Endodermal cell (in vitro differentiated cells): ENCODE measurements at regions not wholly inside any gene's neighbourhood (a gene's known extent, or its start where the extent isn't known, plus 50 kb on each side); places are given as distances from the start of the nearest gene placed in this dataset.

Experiments
- DNase-seq: peaks from one replicate; pipeline ENCODE4 v3.0.0-alpha.2; 2017
- H3K27ac ChIP-seq: 2 replicates; pipeline ENCODE4 v1.5.1; 2013; ENCODE audit warnings: mild to moderate bottlenecking, low read depth, low read length, moderate library complexity
- H3K27me3 ChIP-seq: 2 replicates; pipeline ENCODE4 v1.6.1; 2013; ENCODE audit warnings: mild to moderate bottlenecking, low read length, moderate library complexity; ENCODE audit not compliant: insufficient read depth, control insufficient read depth, poor library complexity, severe bottlenecking
- H3K36me3 ChIP-seq: 2 replicates; pipeline ENCODE4 v1.7.0; 2013; ENCODE audit warnings: mild to moderate bottlenecking, low read length, moderate library complexity; ENCODE audit not compliant: control insufficient read depth, insufficient read depth
- H3K4me1 ChIP-seq: one replicate; pipeline ENCODE4 v1.7.0; 2013; ENCODE audit warnings: low read length; ENCODE audit not compliant: control insufficient read depth, insufficient read depth
- H3K4me3 ChIP-seq: 2 replicates; pipeline ENCODE4 v1.5.1; 2013; ENCODE audit warnings: mild to moderate bottlenecking, low read length, moderate library complexity
- H3K9ac ChIP-seq: 2 replicates; pipeline ENCODE4 v1.6.1; 2013; ENCODE audit warnings: mild to moderate bottlenecking, low read length, moderate library complexity; ENCODE audit not compliant: poor library complexity, severe bottlenecking; ENCODE audit errors: extremely low read depth
- H3K9me3 ChIP-seq: 2 replicates; pipeline ENCODE4 v1.6.1; 2013; ENCODE audit warnings: mild to moderate bottlenecking, low read length, moderate library complexity; ENCODE audit not compliant: control insufficient read depth
- H3K27ac Mint-ChIP-seq: 2 replicates; pipeline ENCODE4 v1.8.0; 2020; ENCODE audit warnings: mixed read lengths
- H3K27me3 Mint-ChIP-seq: 2 replicates; pipeline ENCODE4 v1.8.0; 2021; ENCODE audit warnings: mild to moderate bottlenecking, mixed read lengths; ENCODE audit not compliant: insufficient read depth
- H3K36me3 Mint-ChIP-seq: 2 replicates; pipeline ENCODE4 v1.8.0; 2020; ENCODE audit warnings: low read depth, mixed read lengths
- H3K4me1 Mint-ChIP-seq: 2 replicates; pipeline ENCODE4 v1.8.0; 2020; ENCODE audit warnings: mixed read lengths
- H3K4me3 Mint-ChIP-seq: 2 replicates; pipeline ENCODE4 v1.8.0; 2020; ENCODE audit warnings: mild to moderate bottlenecking, moderate library complexity, mixed read lengths
- H3K9me3 Mint-ChIP-seq: 2 replicates; pipeline ENCODE4 v1.8.0; 2020; ENCODE audit warnings: mild to moderate bottlenecking, mixed read lengths
- CTCF ChIP-seq: fragments of 200-600 bp; sonication (generic); conservative IDR thresholded peaks from 2 replicates; pipeline ENCODE4 v1.5.0; 2021; ENCODE audit warnings: antibody characterized with exemption, mild to moderate bottlenecking
- WGBS, 2 experiments: methylation state at CpG; one replicate each; pipeline versions ENCODE4 v1.1.5 to v1.1.7; 2013; ENCODE audit warnings: missing lambda C conversion rate in 2 of 2, mixed read lengths in 1 of 2; ENCODE audit not compliant: insufficient coverage in 1 of 2, insufficient read length in 1 of 2; 5-methylcytosine and 5-hydroxymethylcytosine counted together

DNA sequence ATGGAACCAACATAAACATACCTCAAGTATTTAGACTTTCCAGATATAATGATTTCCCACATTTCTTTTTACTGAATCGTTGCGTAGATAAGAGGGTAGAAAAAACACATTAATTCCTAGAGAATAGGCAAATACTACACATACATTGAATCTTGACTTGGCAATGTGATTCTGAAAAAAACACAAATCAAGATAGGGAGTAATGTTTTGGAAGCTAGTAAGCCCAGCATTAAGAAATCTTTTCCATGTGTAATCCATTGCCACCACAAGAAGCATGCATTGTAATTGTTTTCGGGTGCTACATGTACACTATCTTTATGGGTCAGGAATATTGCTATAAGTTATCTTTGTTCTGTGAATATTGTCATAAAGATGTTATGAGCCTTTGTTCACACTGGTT is 269.8 kb upstream of the PDGFD start:
- H3K4me1 Mint-ChIP-seq = no peaks in the 10 kb centered on the region
- Histone ChIP-seq H3K36me3 (no peaks in the 10 kb centered on the region), H3K4me1 (no peaks in the 10 kb centered on the region), H3K9ac (no peak overlapping the region), H3K4me3 (no peak overlapping the region), H3K27ac (no peak overlapping the region), H3K27me3 (no peaks in the 10 kb centered on the region), H3K9me3 (no peaks in the 10 kb centered on the region)
- no peaks in the 10 kb centered on the region for H3K36me3 Mint-ChIP-seq
- 80 to 99% methylated on average over 1 to 3 of the region's 3 CpGs for WGBS, 2 experiments
- H3K27ac Mint-ChIP-seq = no peak overlapping the region
- DNase-seq = no peak
- H3K4me3 Mint-ChIP-seq = no peak overlapping the region
- H3K9me3 Mint-ChIP-seq = no peaks in the 10 kb centered on the region
- H3K27me3 Mint-ChIP-seq = no peaks in the 10 kb centered on the region
- no peak for TF ChIP-seq CTCF

DNA sequence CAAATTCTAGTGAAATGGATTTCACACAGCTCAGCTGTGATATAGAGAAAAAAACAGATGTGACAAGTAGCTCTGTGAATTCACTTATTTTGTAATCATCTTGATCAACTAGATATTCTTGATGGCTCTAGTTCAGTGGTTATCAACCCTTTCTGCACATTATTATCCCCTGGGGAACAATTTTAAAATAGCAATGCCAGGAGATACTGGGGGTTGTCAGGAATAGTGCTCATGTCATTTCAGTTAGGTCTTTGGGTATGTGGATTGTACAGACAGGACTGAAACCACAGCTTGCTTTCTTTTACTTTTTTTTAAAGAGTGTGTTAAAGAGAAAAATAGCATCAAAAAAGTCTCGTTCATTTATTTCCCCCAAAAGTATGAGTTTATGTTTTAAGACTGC is 269.0 kb upstream of the PDGFD start:
- no peaks in the 10 kb centered on the region for H3K4me1 Mint-ChIP-seq
- H3K4me3 Mint-ChIP-seq = no peak overlapping the region
- H3K36me3 Mint-ChIP-seq = no peaks in the 10 kb centered on the region
- no peak overlapping the region for H3K27ac Mint-ChIP-seq
- no peaks in the 10 kb centered on the region for H3K9me3 Mint-ChIP-seq
- Histone ChIP-seq H3K27me3 (no peaks in the 10 kb centered on the region), H3K9ac (no peak overlapping the region), H3K9me3 (no peaks in the 10 kb centered on the region), H3K36me3 (no peaks in the 10 kb centered on the region), H3K4me3 (no peak overlapping the region), H3K27ac (no peak overlapping the region), H3K4me1 (no peaks in the 10 kb centered on the region)
- DNase-seq = no peak
- no peaks in the 10 kb centered on the region for H3K27me3 Mint-ChIP-seq
- WGBS, 2 experiments = 82 to 100% methylated on average over 1 of the region's 1 CpG
- no peak for TF ChIP-seq CTCF

DNA sequence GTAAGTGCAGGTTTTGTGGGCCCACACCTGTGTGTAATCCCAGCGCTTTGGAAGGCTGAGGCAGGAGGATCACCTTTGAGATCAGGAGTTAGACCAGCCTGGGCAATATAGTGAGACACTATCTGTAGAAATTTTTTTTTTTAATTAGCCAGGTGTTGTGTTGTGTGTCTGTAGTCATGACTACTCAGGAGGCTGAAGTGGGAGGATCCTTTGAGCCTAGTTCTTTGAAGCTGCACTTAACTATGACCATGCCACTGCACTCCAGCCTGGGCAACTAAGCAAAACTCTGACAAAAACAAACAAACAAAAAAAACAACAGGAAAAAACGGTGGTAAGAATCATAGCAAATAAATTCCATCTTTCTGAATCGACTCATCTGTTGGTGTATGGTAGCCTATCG is 268.6 kb upstream of the PDGFD start:
- H3K27me3 Mint-ChIP-seq = no peaks in the 10 kb centered on the region
- no peak overlapping the region for H3K9ac ChIP-seq
- H3K4me1 ChIP-seq = no peaks in the 10 kb centered on the region
- DNase-seq = no peak
- no peaks in the 10 kb centered on the region for H3K27me3 ChIP-seq
- H3K36me3 ChIP-seq = no peaks in the 10 kb centered on the region
- no peaks in the 10 kb centered on the region for H3K9me3 ChIP-seq
- H3K9me3 Mint-ChIP-seq = no peaks in the 10 kb centered on the region
- no peak overlapping the region for H3K4me3 Mint-ChIP-seq
- WGBS, 2 experiments = 83 to 94% methylated on average over 4 of the region's 4 CpGs
- no peak overlapping the region for H3K27ac ChIP-seq
- no peak for TF ChIP-seq CTCF
- no peak overlapping the region for H3K27ac Mint-ChIP-seq
- H3K4me3 ChIP-seq = no peak overlapping the region
- no peaks in the 10 kb centered on the region for H3K36me3 Mint-ChIP-seq
- H3K4me1 Mint-ChIP-seq = no peaks in the 10 kb centered on the region
